ENCODE measurements at regions not wholly inside any gene's neighbourhood (a gene's known extent, or its start where the extent isn't known, plus 50 kb on each side); places are given as distances from the start of the nearest gene placed in this dataset.

DNA sequence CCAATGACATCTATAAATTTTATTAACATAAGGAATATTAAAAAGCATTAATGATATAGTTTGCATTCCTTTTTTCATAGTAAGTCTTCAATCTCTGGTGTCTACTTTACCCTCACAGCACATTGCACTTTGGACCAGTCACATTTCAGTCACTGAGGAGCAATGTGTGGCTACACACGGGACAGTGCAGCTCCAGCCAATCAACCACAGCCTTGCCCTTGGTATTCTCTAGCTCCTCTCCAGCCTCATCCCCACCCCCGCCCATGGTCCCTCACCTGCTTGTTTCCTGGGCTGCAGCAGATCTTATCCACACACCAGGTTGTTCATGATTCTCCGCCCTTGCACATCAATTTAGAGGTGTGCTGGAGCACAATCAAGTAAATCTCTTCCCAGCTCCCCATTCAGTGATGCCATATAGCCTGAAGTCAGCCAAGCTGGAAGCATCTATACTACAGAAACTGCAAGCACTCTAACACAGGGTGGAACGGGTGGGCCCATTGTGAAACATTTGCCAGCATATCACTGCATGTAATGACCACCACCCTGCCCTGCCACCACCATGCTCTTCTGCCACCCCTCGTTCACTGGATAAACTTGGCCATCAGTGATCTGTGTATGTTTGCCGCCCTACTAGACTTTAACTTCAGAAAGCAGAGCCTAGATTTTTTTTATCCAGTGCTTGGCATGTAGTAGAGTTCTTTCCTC, 93.0 kb upstream of the SLC44A3 start:
- H3K36me3 Mint-ChIP-seq (ENCODE audit: low read depth): no peaks in the 10 kb centered on the region
- no peaks in the 10 kb centered on the region for H3K27me3 ChIP-seq (ENCODE audit: control insufficient read depth, insufficient read depth, low read length, poor library complexity, severe bottlenecking)
- no peaks in the 10 kb centered on the region for H3K9me3 Mint-ChIP-seq
- H3K27me3 Mint-ChIP-seq (ENCODE audit: insufficient read depth): no peaks in the 10 kb centered on the region
- no peaks in the 10 kb centered on the region for H3K36me3 ChIP-seq (ENCODE audit: control insufficient read depth, insufficient read depth, low read length)
- no peak overlapping the region for H3K27ac Mint-ChIP-seq
- 86 to 88% methylated on average over 5 to 6 of the region's 6 CpGs for WGBS, 2 experiments (ENCODE audit: insufficient coverage in 1 of 2, insufficient read length in 1 of 2)
- DNase-seq: no peak
- TF ChIP-seq, protein P1, sequence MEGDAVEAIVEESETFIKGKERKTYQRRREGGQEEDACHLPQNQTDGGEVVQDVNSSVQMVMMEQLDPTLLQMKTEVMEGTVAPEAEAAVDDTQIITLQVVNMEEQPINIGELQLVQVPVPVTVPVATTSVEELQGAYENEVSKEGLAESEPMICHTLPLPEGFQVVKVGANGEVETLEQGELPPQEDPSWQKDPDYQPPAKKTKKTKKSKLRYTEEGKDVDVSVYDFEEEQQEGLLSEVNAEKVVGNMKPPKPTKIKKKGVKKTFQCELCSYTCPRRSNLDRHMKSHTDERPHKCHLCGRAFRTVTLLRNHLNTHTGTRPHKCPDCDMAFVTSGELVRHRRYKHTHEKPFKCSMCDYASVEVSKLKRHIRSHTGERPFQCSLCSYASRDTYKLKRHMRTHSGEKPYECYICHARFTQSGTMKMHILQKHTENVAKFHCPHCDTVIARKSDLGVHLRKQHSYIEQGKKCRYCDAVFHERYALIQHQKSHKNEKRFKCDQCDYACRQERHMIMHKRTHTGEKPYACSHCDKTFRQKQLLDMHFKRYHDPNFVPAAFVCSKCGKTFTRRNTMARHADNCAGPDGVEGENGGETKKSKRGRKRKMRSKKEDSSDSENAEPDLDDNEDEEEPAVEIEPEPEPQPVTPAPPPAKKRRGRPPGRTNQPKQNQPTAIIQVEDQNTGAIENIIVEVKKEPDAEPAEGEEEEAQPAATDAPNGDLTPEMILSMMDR (conservative IDR thresholded peaks at IDR 0.05): no peak
- H3K9me3 ChIP-seq (ENCODE audit: control insufficient read depth, low read length): no peaks in the 10 kb centered on the region
- H3K4me1 Mint-ChIP-seq: peaks cover 4% of the 10 kb centered on the region
- no peak overlapping the region for H3K4me3 Mint-ChIP-seq
- H3K4me3 ChIP-seq (ENCODE audit: low read length): no peak overlapping the region
- H3K27ac ChIP-seq (ENCODE audit: low read depth, low read length): no peak overlapping the region
- no peak overlapping the region for H3K9ac ChIP-seq (ENCODE audit: extremely low read depth, low read length, poor library complexity, severe bottlenecking)
- H3K4me1 ChIP-seq (ENCODE audit: control insufficient read depth, insufficient read depth, low read length): peaks cover 4% of the 10 kb centered on the region

DNA sequence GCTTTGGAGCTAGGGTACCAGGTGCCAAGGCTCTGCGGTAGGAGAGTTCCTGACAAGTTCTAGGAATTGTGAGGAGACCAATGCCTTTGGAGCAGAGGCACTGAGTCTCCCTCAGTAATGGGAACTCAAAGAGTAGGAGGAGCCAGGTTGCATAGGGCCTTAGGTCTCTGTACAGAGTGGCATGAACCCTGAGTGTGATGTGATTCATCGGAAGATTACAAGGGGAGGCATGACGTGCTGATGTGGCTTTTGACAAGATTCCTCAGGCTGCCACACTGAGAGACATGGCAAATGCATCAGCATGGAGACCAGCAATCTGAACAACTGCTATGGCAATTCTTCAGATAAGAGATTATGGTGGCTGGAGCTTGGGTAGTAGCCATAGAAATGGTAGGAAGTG, 94.6 kb upstream of the SLC44A3 start:
- H3K27me3 ChIP-seq (ENCODE audit: control insufficient read depth, insufficient read depth, low read length, poor library complexity, severe bottlenecking): no peaks in the 10 kb centered on the region
- H3K4me3 Mint-ChIP-seq: no peak overlapping the region
- H3K27ac Mint-ChIP-seq: no peak overlapping the region
- DNase-seq: no peak
- no peaks in the 10 kb centered on the region for H3K27me3 Mint-ChIP-seq (ENCODE audit: insufficient read depth)
- H3K9ac ChIP-seq (ENCODE audit: extremely low read depth, low read length, poor library complexity, severe bottlenecking): no peak overlapping the region
- no peaks in the 10 kb centered on the region for H3K36me3 ChIP-seq (ENCODE audit: control insufficient read depth, insufficient read depth, low read length)
- peaks cover 4% of the 10 kb centered on the region for H3K4me1 ChIP-seq (ENCODE audit: control insufficient read depth, insufficient read depth, low read length)
- H3K36me3 Mint-ChIP-seq (ENCODE audit: low read depth): no peaks in the 10 kb centered on the region
- no peak overlapping the region for H3K4me3 ChIP-seq (ENCODE audit: low read length)
- 93 to 98% methylated on average over 3 of the region's 3 CpGs for WGBS, 2 experiments (ENCODE audit: insufficient coverage in 1 of 2, insufficient read length in 1 of 2)
- H3K4me1 Mint-ChIP-seq: peaks cover 4% of the 10 kb centered on the region
- no peaks in the 10 kb centered on the region for H3K9me3 ChIP-seq (ENCODE audit: control insufficient read depth, low read length)
- TF ChIP-seq, protein P1 (conservative IDR thresholded peaks at IDR 0.05): no peak
- H3K27ac ChIP-seq (ENCODE audit: low read depth, low read length): no peak overlapping the region
- no peaks in the 10 kb centered on the region for H3K9me3 Mint-ChIP-seq

GRCh38 chr1:94723894-94724293, 96.3 kb upstream of the SLC44A3 start:
- TF ChIP-seq, protein P1 (conservative IDR thresholded peaks at IDR 0.05): no peak
- H3K9me3 ChIP-seq (ENCODE audit: control insufficient read depth, low read length): no peaks in the 10 kb centered on the region
- H3K4me1 ChIP-seq (ENCODE audit: control insufficient read depth, insufficient read depth, low read length): peaks cover 4% of the 10 kb centered on the region
- H3K27me3 Mint-ChIP-seq (ENCODE audit: insufficient read depth): no peaks in the 10 kb centered on the region
- 94% methylated on average over 6 of the region's 6 CpGs for WGBS, 2 experiments (ENCODE audit: insufficient coverage in 1 of 2, insufficient read length in 1 of 2)
- DNase-seq: no peak
- H3K27ac ChIP-seq (ENCODE audit: low read depth, low read length): no peak overlapping the region
- no peaks in the 10 kb centered on the region for H3K9me3 Mint-ChIP-seq
- H3K36me3 ChIP-seq (ENCODE audit: control insufficient read depth, insufficient read depth, low read length): no peaks in the 10 kb centered on the region
- no peaks in the 10 kb centered on the region for H3K27me3 ChIP-seq (ENCODE audit: control insufficient read depth, insufficient read depth, low read length, poor library complexity, severe bottlenecking)
- no peaks in the 10 kb centered on the region for H3K36me3 Mint-ChIP-seq (ENCODE audit: low read depth)
- no peak overlapping the region for H3K4me3 Mint-ChIP-seq
- no peak overlapping the region for H3K27ac Mint-ChIP-seq
- no peak overlapping the region for H3K9ac ChIP-seq (ENCODE audit: extremely low read depth, low read length, poor library complexity, severe bottlenecking)
- no peak overlapping the region for H3K4me3 ChIP-seq (ENCODE audit: low read length)
- peaks cover 4% of the 10 kb centered on the region for H3K4me1 Mint-ChIP-seq

All from endodermal cell (in vitro differentiated cells).